Heart left ventricle (tissue), 16 donors: ENCODE measurements at regions not wholly inside any gene's neighbourhood (a gene's known extent, or its start where the extent isn't known, plus 50 kb on each side); places are given as distances from the start of the nearest gene placed in this dataset.

ENCODE experiments used
- ATAC-seq, 4 donors: fragments of 200-7000 bp; cut with Tn5 transposase; one replicate each; pipeline ENCODE4 v1.9.1; 2020 to 2022; ENCODE audit warnings: moderate library complexity in 4 of 4, mild to moderate bottlenecking in 3 of 4, moderate number of reproducible peaks in 1 of 4
- DNase-seq, 5 donors: peaks; one replicate each; pipeline ENCODE4 v3.0.0-alpha.2; 2020
- H3K27ac ChIP-seq, 12 donors: fragments of 200-600 bp; sonication (generic) in 4 of 12; one replicate each; pipeline versions ENCODE4 v1.5.0 to v1.8.0; 2016 to 2022; ENCODE audit warnings: mild to moderate bottlenecking in 2 of 12
- H3K27me3 ChIP-seq, 9 donors: fragments of 200-600 bp; sonication (generic) in 2 of 9; one replicate each; pipeline versions ENCODE4 v1.5.1 to v1.8.0; 2016 to 2022; ENCODE audit warnings: mild to moderate bottlenecking in 3 of 9
- H3K36me3 ChIP-seq, 9 donors: fragments of 200-600 bp; sonication (generic) in 2 of 9; one replicate each; pipeline versions ENCODE4 v1.5.0 to v1.8.0; 2018 to 2022; ENCODE audit warnings: mild to moderate bottlenecking in 2 of 9
- H3K4me1 ChIP-seq, 12 donors: fragments of 200-600 bp; sonication (generic) in 4 of 12; one replicate each; pipeline versions ENCODE4 v1.5.0 to v1.8.0; 2016 to 2022; ENCODE audit warnings: mild to moderate bottlenecking in 3 of 12
- H3K4me3 ChIP-seq, 12 donors: fragments of 200-600 bp; sonication (generic) in 4 of 12; one replicate each; pipeline versions ENCODE4 v1.5.0 to v1.8.0; 2017 to 2022; ENCODE audit warnings: mild to moderate bottlenecking in 9 of 12, moderate library complexity in 4 of 12
- H3K9me3 ChIP-seq, 12 donors: fragments of 200-600 bp; sonication (generic) in 4 of 12; one replicate each; pipeline versions ENCODE4 v1.5.0 to v1.8.0; 2016 to 2022; ENCODE audit warnings: mild to moderate bottlenecking in 1 of 12
- CTCF ChIP-seq, 12 donors: fragments of 200-600 bp; sonication (generic) in 4 of 12; IDR thresholded peaks; one replicate each; pipeline versions ENCODE4 v1.5.0 to v1.8.0; 2018 to 2022; ENCODE audit warnings: antibody characterized with exemption in 12 of 12, mild to moderate bottlenecking in 5 of 12
- POLR2A ChIP-seq, 2 donors: fragments of 450-650 bp; IDR thresholded peaks; one replicate each; pipeline ENCODE4 v1.6.1; 2017; ENCODE audit warnings: antibody characterized with exemption in 2 of 2, mild to moderate bottlenecking in 2 of 2, moderate library complexity in 2 of 2
- WGBS, 4 donors: extraction: QIAGEN DNeasy Blood & Tissue Kit in 2 of 4; methylation state at CpG; one replicate each; pipeline versions ENCODE4 v1.1.5 to v1.1.7; 2013 to 2018; 5-methylcytosine and 5-hydroxymethylcytosine counted together
- intact Hi-C, 10 donors: fragments of 100-400 bp; cut with DNase I; formaldehyde crosslinking; loops; one replicate each; pipeline versions ENCODE4 v1.11.1 to v1.14.2; 2022
- donor health status: ischemic (EF 13 %, LVEDD 7.1; RV severe dilation, severe dysfunction).
- donor health status: healthy with polysubstance abuse.
- donor health status: DM: no; HTN: yes; CAD: no.
- donor health status: DM: no; HTN: no; CAD: no.
- donor health status: ischemic (EF 25% LVEDD 6.9; RV normal size, moderate dysfunction).
- donor health status: ischemic (EF 25% LVEDD 5.7; RV mildly dilated, moderate dysfunction).
- donor health status: healthy.
- donor health status: DM: yes; HTN: yes; CAD: no.
- donor health status: ischemic (EF 35%, LVEDD 5.7; RV mildly dilated, moderate dysfunction).
- donor health status: nonischemic (EF 11% LVEDD 7.7; RV severe dilation, severe dysfunction).
- donor health status: DM: yes; HTN: yes; CAD: no.
- donor health status: PGD.
- donor health status: ischemic (EF 29% LVEDD 5.4; RV normal size, mild dysfunction).
- donor health status: nonischemic (EF 23%, LVEDD 6.1; RV moderate dilation, normal function).

GRCh38 chr15:29560896-29561295 lies 261.4 kb downstream of the TJP1 start:
- no peak overlapping the region for H3K4me3 ChIP-seq
- intact Hi-C loops: no loop called here
- ATAC-seq: no peak

GRCh38 chr15:29558261-29558660 lies 264.0 kb downstream of the TJP1 start:
- intact Hi-C loops: no loop called here
- TF ChIP-seq CTCF (IDR thresholded peaks at IDR 0.05) (no peak), POLR2A (IDR thresholded peaks at IDR 0.05) (no peak)
- no peak for ATAC-seq
- no peaks in the 10 kb centered on the region for H3K36me3 ChIP-seq
- H3K4me1 ChIP-seq: no peaks in the 10 kb centered on the region
- H3K9me3 ChIP-seq: peaks cover 0 to 2% (median 0%) of the 10 kb centered on the region in 12 donors
- peaks cover 0 to 14% (median 0%) of the 10 kb centered on the region in 9 donors for H3K27me3 ChIP-seq
- H3K4me3 ChIP-seq: no peak overlapping the region
- WGBS, 4 donors: 85 to 94% (median 92%) methylated on average over 9 of the region's 9 CpGs
- no peak for DNase-seq
- H3K27ac ChIP-seq: no peak overlapping the region

More at GRCh38 chr15:29560896-29561295, 261.4 kb downstream of the TJP1 start:
- H3K27ac ChIP-seq: no peak overlapping the region
- no peak for DNase-seq
- H3K9me3 ChIP-seq: peaks cover 0 to 5% (median 0%) of the 10 kb centered on the region in 12 donors
- TF ChIP-seq POLR2A (IDR thresholded peaks at IDR 0.05) (no peak), CTCF (IDR thresholded peaks at IDR 0.05) (no peak)
- H3K4me1 ChIP-seq: no peaks in the 10 kb centered on the region
- no peaks in the 10 kb centered on the region for H3K36me3 ChIP-seq
- H3K27me3 ChIP-seq: peaks cover 0 to 21% (median 0%) of the 10 kb centered on the region in 9 donors
- 46 to 95% (median 78%) methylated on average over 2 of the region's 2 CpGs for WGBS, 4 donors

GRCh38 chr15:29557171-29557570 lies 265.1 kb downstream of the TJP1 start:
- Histone ChIP-seq H3K4me1 (no peaks in the 10 kb centered on the region), H3K9me3 (no peaks in the 10 kb centered on the region), H3K27me3 (peaks cover 0 to 14% (median 0%) of the 10 kb centered on the region in 9 donors), H3K36me3 (no peaks in the 10 kb centered on the region), H3K27ac (no peak overlapping the region), H3K4me3 (no peak overlapping the region)
- no peak for TF ChIP-seq CTCF (IDR thresholded peaks at IDR 0.05)
- no peak for TF ChIP-seq POLR2A (IDR thresholded peaks at IDR 0.05)
- DNase-seq (no peak), ATAC-seq (no peak)
- 80 to 90% (median 82%) methylated on average over 6 of the region's 6 CpGs for WGBS, 4 donors
- intact Hi-C loops: no loop called here

GRCh38 chr15:29556380-29556779 lies 265.9 kb downstream of the TJP1 start:
- WGBS, 4 donors: 57 to 74% (median 69%) methylated on average over 4 of the region's 4 CpGs
- intact Hi-C loops: no loop called here
- no peak overlapping the region for H3K27ac ChIP-seq
- no peaks in the 10 kb centered on the region for H3K36me3 ChIP-seq
- H3K4me1 ChIP-seq: no peaks in the 10 kb centered on the region
- no peak overlapping the region for H3K4me3 ChIP-seq
- no peaks in the 10 kb centered on the region for H3K9me3 ChIP-seq
- no peak for ATAC-seq
- DNase-seq: no peak
- TF ChIP-seq CTCF (IDR thresholded peaks at IDR 0.05) (no peak), POLR2A (IDR thresholded peaks at IDR 0.05) (no peak)
- peaks cover 0 to 14% (median 0%) of the 10 kb centered on the region in 9 donors for H3K27me3 ChIP-seq
